Mammary epithelial cell (primary cell): ENCODE measurements at regions not wholly inside any gene's neighbourhood (a gene's known extent, or its start where the extent isn't known, plus 50 kb on each side); places are given as distances from the start of the nearest gene placed in this dataset.

Source experiments
- CTCF ChIP-seq, 2 donors: IDR thresholded peaks in 1 of 2; conservative IDR thresholded peaks in 1 of 2; 2 replicates each; pipeline ENCODE4 v1.5.1; 2011 to 2012; ENCODE audit warnings: inconsistent platforms in 2 of 2, low read length in 2 of 2, mild to moderate bottlenecking in 2 of 2, control low read depth in 1 of 2, low read depth in 1 of 2; ENCODE audit not compliant: insufficient read depth in 1 of 2; ENCODE audit errors: extremely low read depth in 1 of 2
- EZH2 ChIP-seq: IDR thresholded peaks from 2 replicates; pipeline ENCODE4 v1.6.1; 2012; ENCODE audit warnings: low read length, inconsistent platforms, borderline replicate concordance

- TF ChIP-seq CTCF (conservative IDR thresholded peaks at IDR 0.05 in 1 of 2, IDR thresholded peaks at IDR 0.05 in 1 of 2; ENCODE audit: extremely low read depth in 1 of 2, insufficient read depth in 1 of 2, low read depth in 1 of 2, low read length in 2 of 2) (no peak), EZH2 (no peak)
Measured at GRCh38 chr4:129167640-129168260, 71.8 kb downstream of the C4orf33 start.
